UCSD-AML1 (cell line): ENCODE measurements at regions not wholly inside any gene's neighbourhood (a gene's known extent, or its start where the extent isn't known, plus 50 kb on each side); places are given as distances from the start of the nearest gene placed in this dataset.

Experiments used
- DNase-seq: peaks from one replicate; lab custom pipeline; 2025; ENCODE audit not compliant: unreplicated experiment; lab: John Stamatoyannopoulos, UW

DNA sequence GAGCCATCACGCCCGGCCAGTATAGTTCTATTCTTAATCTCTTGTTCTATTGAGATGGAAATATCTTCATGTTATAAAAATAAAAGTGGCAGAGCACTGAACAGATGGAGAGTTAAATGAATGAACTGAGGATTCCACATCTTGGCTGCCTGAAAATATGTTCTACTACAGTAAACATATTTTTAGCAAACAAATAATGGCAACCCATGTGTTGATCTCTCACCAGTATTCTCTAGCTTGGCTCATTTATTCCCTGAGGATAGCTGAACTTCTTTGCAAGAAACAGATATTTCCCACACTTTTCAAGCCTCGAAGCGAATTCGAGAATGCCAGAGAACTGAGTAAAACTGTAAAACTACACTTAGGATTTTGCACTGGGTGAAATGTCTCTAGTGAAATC is 58.9 kb downstream of the DIRAS3 start:
- DNase-seq: no peak

DNA sequence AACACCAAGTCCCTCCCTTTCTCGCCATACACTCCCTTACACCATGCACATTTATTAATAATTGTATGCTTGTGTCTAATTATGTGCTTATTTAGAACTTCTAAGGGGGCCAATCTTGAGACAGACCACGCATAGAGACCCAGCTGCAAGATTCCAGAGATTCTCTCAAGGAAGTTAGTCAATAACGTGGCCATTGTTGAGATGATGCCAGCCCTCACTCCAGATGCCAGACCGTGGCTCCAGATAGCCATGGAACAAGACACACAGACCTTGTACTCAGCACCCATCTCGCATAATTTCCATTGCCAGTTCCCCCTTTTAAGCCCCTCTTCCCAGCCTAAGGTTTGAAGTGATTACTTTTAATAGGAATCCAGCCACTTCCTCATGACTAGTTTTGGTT is 62.4 kb downstream of the DIRAS3 start:
- no peak for DNase-seq

DNA sequence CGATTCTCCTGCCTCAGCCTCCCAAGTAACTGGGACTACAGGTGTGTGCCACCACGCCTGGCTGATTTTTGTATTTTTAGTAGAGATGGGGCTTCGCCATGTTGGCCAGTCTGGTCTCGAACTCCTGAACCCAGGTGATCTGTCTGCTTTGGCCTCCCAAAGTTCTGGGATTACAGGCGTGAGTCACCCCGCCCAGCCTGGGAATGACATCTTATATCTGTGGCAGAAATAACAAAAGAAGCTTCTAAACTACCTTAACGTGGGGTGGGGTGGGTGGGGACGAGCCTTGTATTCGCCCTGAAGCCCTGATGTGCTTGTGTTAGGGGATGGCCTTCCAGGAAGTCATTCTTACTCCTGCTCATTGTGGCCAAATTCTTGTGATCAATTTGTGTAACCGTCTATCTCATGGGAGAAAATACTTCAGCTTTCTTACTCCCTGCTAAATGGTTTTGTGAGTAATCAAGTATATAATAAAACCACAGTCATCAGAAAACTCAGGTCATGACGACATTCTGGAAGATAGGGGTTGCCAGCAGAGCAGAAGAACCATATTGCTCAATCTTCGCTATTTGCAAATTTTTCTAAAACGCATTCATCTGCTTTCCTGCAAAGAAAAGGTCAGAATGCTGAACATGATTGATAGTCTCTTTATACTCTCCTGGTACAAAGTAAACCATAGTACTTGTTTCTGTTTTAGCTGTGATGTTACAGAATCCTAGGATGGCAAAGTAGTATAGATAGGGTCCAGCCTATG is 63.2 kb downstream of the DIRAS3 start:
- DNase-seq: no peak

DNA sequence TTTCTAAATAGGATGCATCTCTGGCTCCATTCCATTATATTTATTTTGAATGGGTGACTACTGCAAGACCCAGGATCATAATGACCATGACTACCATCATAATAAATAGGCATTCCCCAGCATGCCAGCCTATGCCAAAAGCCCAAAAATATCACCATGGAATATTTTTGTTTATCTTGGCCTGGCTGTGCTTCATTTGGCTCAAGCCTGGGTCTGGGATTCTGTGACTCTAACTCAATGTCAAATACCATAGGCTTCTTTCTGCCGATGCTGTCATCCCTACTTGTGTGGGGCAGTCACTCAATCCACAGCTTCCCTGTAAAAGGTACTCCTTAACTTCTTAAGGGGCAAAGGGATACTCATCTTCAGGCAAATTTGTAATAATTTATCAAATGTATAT is 66.6 kb downstream of the DIRAS3 start:
- no peak for DNase-seq

DNA sequence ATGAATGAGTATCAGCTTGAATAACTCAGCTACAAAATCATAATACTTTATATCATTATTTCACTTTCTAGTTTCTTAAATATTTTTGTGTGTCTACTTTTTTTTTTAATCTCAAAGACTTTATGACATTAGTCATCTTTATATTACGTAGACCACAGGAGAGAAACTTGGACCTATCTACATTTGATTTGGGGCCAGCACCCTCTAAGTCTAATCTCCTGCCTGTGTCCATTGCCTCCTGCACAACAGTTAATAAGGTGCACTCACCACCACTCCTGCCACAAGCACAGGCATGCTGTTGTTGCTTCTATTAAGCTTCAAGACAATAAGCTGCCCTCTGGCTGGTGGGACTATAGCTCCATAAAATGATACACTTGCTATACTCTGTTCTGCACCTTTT is 70.4 kb downstream of the DIRAS3 start:
- DNase-seq: no peak

DNA sequence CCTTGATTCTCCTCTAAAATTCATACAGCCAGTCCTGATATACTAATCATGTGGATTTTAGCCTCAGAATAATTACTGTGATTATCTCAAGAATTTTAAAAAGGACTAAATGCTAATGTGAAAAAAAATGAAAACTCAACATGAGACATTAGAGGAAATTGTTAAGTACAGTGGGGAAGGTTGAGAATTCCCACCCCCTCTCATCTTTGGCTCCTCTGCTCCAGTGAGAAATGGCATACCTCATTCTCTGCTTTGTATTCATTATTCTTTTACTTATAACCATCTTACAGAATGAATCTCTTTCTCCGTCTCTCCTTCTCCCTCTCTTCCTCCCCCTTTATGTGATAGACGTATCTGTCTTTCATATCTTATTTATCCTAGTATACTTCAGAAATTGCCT is 70.9 kb downstream of the DIRAS3 start:
- DNase-seq: no peak

DNA sequence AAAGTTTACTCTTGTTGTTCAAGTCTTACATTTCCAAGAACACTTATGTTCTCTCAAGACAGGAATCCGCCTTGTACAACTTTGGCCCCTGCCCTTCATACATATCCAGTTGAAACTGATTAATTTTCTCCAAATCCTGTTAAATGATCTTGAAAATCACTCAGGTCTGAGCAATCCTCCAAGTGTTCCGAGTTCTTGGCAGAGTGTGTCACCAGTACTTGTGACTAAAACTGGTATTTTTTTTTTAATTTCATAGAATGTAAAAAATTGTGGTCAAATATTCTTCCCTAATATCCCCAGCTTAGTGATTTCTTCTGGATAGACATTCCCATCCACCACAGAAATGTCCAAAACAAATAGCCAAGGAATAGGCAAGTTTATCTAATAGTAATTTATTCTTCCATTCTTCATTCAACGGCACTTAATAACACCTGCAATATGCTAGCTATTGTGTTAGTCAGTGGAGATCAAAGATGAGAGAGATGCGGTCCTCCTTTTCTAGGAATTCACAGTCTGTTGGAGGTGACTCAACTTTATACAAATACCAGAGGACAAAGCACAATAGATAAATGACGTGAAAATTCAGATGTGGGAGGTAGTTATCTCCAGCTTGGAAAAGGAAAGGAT is 71.4 kb downstream of the DIRAS3 start:
- DNase-seq: no peak

DNA sequence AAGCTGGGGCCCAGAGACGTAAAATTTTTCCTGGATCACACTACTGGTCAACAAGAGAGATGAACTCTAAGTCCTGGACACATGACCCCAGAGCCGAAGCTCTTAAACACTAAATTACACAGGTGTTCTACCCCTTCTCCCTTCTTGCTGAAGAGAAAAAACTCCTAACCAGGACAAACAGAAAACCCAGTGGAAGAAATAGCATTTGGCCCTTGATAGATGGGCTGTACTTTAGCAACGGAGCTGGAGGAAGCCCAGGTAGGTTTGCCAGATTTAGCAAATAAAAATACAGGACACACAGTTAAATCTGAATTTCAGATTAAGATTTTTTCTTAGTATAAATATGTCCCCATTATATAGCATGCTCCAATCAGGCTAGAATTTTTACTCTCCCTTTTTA is 72.7 kb downstream of the DIRAS3 start:
- DNase-seq: no peak

DNA sequence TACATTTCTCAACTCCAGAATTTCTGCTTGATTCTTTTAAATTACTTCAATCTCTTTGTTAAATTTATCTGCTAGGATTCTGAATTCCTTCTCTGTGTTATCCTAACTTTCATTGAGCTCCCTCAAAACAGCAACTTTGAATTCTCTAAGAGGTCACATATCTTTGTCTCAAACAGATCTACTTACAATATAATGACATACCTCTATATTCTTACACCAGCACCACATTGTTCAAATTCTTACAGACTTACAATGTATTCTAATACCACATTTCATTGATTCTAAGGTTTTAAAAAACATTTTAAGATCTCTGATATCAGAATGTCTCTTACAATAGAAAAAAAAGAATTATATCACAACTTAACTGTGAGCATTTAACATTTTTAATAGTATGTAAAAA is 77.4 kb downstream of the DIRAS3 start:
- no peak for DNase-seq

DNA sequence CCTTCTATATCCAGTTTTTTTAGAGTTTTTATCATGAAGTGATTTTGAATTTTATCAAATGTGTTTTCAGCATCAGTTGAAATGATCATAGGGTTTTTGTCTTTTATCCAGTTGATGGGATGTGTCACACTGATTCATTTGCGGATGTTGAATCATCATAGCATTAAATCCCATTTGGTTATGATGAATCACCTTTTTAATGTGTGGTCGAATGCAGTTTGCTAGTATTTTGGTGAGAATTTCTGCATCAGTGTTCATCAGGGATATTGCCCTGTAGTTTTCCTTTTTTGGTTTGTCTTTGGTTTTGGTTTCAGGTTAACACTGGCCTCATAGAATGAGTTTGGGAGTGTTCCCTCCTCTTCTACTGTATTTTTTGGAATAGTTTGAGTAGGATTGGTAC is 80.3 kb downstream of the DIRAS3 start:
- DNase-seq: no peak

DNA sequence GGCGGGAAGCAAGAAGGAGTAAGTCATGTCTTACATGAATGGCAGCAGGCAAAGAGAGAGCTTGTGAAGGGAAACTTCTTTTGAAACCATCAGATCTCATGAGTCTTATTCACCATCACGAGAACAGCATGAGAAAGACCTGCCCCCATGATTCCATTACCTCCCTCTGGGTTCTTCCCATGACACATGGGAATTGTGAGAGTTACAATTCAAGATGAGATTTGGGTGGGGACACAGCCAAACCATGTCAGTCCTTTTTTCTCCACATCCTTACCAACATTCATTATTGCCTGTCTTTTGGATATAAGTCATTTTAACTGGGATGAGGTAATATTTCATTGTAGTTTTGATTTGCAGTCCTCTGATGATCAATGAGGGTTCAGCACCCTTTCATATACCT is 81.0 kb downstream of the DIRAS3 start:
- DNase-seq: no peak

DNA sequence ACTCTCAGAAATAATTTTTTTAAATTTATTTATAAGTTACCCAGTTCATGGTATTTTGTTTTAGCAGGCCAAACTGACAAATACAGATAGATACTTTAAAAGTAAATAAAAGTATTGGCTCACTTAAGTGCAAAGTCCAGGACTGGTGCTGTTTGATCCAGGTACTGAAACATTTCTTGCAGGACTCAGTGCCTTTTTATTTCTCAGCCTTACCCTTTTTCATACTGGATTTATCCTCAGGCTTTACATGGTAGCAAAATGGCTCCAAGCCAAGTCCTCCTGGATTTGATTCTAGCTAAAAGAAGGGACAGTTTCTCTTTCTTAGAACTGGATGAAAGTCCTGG is 83.8 kb downstream of the DIRAS3 start:
- DNase-seq: no peak

DNA sequence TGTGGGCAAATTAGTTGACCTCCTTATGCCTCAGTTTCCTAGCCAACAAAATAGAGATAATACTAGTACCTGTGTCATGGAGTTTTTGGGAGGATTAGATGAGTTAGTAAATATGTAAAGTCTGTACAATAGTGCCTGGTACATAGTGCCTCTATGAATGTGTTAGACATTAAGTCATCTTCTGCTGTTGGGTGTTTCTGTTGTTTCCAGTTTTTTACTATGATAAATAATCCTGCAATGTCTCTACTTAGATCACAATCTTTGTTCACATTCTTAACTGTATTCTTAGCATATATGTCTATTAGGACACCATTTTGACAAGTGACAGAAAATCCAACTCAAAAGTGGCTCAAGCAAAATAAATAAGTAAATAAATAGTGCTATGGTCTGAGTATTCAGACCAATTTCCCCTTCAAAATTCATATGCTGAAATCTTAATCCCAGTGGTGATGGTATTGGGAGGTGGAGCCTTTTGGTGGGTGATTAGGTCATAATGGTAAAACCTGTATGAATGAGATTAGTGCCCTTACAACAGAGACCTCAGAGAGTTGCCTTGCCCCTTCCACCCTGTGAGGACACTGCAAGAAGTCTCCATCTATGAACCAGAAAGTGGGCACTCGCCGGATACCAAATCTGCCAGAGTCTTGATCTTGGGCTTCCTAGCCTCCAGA is 84.3 kb downstream of the DIRAS3 start:
- DNase-seq: no peak

DNA sequence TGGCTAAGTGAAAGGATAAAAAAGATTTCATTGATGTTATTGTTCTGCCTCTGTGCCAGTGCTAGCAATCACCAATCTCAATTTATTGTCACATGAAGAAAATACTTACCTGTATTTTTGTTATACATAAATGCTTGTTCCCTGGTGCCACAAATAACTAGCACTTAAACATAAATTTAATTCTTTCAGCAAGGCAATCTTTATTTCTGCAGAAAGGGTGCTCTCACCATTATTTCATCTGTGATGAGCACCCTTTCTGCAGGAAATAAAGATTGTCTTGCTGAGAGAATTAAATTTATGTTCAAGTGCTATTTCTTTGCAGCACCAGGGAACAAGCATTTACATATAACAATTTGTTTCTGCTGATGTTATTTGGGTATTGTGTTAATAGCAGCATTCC is 87.2 kb downstream of the DIRAS3 start:
- DNase-seq: no peak

DNA sequence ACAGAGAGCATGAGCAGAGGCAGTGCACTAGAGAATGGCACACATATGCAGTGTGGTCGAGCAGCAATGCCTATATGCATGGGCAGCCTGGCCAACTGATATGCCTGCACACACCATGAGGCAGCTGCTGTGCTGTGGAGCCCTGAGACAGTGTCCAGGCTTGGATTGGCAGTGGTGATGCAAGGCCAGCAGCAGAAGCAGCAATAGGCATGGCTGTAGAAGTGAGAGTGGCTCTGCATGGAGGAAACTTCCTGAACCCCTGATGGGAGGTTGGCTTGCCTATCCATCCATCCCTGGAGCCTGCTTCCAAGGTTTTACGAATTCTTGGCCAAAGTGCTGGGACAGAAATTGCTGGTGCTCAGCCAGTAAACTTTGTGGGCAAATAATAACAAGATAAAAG is 89.7 kb downstream of the DIRAS3 start:
- DNase-seq: no peak

DNA sequence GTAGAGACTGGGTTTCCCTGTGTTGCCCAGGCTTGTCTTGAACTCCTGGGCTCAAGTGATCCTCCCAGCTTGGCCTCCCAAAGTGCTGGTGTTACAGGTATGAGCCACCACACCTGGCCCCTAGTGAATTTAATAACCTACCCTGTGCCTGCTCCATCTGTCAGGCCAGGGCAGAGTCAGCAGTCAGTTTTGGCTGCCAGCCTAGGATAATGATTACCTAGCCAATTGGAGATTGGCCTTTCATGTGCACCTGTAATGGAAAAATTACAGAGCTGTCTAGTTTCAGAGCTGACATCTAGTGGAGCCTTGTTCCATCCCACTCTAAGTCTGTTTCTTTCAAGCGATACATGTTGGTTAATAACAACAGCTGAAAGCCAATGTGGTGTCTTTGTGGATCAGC is 92.0 kb downstream of the DIRAS3 start:
- no peak for DNase-seq

DNA sequence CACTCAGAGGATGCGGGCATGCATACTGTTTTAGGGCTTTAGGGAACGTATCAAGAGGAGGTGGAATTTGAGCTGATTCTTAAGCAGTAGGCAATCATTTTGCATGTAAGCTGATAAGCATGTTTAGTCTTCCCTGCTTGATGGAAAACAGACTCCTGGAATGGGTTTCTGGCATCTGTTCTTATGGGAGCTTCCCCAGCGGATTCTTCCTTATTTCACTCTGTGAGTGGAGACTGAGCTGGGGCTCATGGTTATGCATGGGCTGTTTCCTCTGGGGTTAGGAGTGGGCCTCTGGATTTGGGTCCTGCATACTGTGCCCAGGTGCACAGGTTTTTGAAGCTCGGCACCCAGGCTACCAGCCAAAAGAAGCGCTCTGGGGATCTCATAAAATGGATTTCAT is 93.4 kb downstream of the DIRAS3 start:
- DNase-seq: no peak

DNA sequence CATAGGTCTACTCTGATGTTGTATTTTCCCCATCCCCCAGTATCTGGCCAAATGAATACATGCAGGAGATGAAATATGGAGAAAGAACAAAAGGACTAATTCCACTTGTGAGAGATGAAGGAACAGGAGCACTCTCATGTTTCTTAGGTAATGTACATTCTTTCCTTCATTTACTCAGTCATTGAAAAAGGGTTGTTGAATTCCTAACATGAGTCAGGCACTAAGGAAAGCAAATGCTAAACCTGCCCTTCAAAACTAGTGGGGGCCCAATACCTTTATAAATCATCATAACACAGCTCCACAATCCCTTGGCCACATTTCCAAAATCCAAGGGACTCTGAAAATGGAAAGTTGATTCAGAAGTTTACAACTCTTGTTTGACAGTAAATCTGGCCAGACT is 94.3 kb downstream of the DIRAS3 start:
- DNase-seq: no peak

DNA sequence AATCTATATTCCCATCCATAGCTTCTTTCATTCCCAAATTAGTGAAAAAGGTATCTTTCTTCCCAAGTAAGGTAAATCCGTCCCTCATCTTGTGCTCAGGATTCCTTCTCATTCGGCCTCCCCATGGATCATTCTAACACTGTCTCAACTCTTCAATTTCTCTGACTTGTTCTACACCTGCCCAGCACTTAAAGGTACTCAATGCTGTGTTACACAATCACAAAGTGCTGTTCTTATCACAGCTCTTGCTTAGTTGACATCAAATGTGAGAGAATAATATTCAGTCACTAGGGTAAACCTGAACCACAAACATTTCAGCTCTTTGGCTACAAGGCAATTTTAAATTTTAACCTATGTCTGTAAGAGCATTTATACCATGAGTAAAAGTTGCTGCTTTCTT is 94.8 kb downstream of the DIRAS3 start:
- no peak for DNase-seq

DNA sequence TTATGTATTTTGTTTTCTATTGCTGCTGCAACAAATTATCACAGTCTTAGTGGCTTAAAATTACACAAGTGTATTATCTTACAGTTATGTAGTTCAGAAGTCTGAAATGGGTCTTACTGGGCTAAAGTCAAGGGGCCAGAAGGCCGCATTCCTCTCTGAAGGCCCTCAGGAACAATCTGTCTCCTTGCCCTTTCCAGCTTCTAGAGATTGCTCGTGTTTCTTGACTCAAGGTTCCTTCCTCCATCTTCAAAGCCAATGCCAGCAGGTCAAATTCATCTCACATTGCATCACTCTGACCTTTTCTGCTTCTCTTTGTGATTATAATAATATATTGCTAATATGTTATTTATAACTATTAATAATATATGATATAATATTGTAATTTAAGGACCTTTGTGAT is 97.1 kb downstream of the DIRAS3 start:
- no peak for DNase-seq

DNA sequence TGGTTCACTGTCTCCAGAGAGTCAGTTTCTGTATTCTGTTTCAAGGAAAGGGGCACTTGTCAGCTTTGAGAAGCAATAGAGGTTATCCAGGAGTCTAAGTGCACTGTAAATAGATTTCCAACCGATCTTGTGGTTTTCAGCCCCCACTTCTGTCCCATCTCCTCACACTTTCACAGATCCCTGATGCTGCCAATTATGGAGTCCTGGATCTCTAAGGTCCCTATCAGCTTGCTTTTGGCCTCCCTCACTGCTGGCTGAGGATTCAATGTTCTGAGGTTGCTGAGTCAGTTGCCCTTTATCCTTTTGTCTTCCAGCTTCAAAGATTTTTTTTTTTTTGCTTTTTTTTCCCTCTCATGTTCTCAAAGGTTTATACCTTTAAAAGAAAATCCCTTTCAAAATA is 98.4 kb downstream of the DIRAS3 start:
- no peak for DNase-seq

DNA sequence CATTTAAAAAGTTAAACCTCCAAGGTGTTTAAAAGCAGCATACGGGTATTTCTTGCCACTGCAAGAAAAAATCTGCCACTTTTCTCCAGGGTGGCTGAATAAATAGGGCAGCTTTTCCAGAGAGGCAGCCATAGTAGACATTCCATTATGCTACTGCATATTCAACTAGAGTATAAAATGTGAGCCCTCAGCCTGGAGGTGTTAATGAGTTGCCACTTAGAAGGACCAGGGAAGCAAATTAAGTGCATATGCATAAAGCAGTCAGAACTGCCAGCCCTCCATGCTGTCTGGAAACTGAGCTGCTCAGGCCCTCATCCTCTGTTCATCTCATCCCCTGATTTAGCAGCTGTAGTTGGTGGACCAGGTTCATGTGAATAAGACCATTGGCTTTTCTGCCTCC is 99.4 kb downstream of the DIRAS3 start:
- DNase-seq: no peak
